Psoas muscle (tissue), 7 donors: ENCODE measurements at regions not wholly inside any gene's neighbourhood (a gene's known extent, or its start where the extent isn't known, plus 50 kb on each side); places are given as distances from the start of the nearest gene placed in this dataset.
"Not testable (repeated sequence)": the region's sequence is repeated elsewhere in the genome, so short reads cannot be mapped to it uniquely, and the experiment has no call there.

Source experiments
- ATAC-seq, 4 donors: fragments of 200-7000 bp; cut with Tn5 transposase; one replicate each; pipeline ENCODE4 v1.9.1; 2020; ENCODE audit warnings: moderate library complexity in 3 of 4, mild to moderate bottlenecking in 2 of 4
- DNase-seq, 2 donors: peaks; one replicate each; pipeline ENCODE4 v3.0.0-alpha.2; 2020
- H3K27ac ChIP-seq: fragments of 200-600 bp; one replicate; pipeline ENCODE4 v1.8.0; 2022
- H3K27me3 ChIP-seq, 3 donors: fragments of 200-600 bp in 1 of 3; one replicate each; pipeline versions ENCODE4 v1.6.1 to v1.8.0; 2013 to 2022; ENCODE audit warnings: low read length in 2 of 3, mild to moderate bottlenecking in 2 of 3, moderate library complexity in 1 of 3; ENCODE audit not compliant: insufficient read depth in 3 of 3
- H3K36me3 ChIP-seq, 2 donors: fragments of 200-600 bp in 1 of 2; one replicate each; pipeline versions ENCODE4 v1.6.1 to v1.8.0; 2013 to 2022; ENCODE audit warnings: low read depth in 1 of 2, mild to moderate bottlenecking in 1 of 2, moderate library complexity in 1 of 2; ENCODE audit not compliant: insufficient read depth in 1 of 2
- H3K4me1 ChIP-seq: fragments of 200-600 bp; one replicate; pipeline ENCODE4 v1.8.0; 2022
- H3K4me3 ChIP-seq: fragments of 200-600 bp; one replicate; pipeline ENCODE4 v1.8.0; 2022; ENCODE audit warnings: mild to moderate bottlenecking
- H3K9me3 ChIP-seq: fragments of 200-600 bp; one replicate; pipeline ENCODE4 v1.8.0; 2022
- WGBS, 3 donors: extraction: QIAGEN DNeasy Blood & Tissue Kit; methylation state at CpG; one replicate each; pipeline versions ENCODE4 v1.1.6 to v1.1.7; 2013; 5-methylcytosine and 5-hydroxymethylcytosine counted together
- intact Hi-C, 2 donors: fragments of 100-400 bp; cut with DNase I; formaldehyde crosslinking; loops; one replicate each; pipeline versions ENCODE4 v1.11.0 to v1.14.2; 2022
- TF ChIP-seq, protein P1 (sequence below): fragments of 200-600 bp; IDR thresholded peaks from one replicate; pipeline ENCODE4 v1.8.0; 2022; ENCODE audit warnings: antibody characterized with exemption
- donor health status: healthy with polysubstance abuse.
- donor health status: DM: no; HTN: no; CAD: no; lungs with moderate emphysema.
- donor health status: Bipolar disorder and iron deficiency.
- donor health status: healthy.
- donor health status: DM: yes; HTN: yes; CAD: no.
- donor health status: DM: no; HTN: no; CAD: no.
- donor health status: DM: yes; HTN: yes; CAD: no.

DNA sequence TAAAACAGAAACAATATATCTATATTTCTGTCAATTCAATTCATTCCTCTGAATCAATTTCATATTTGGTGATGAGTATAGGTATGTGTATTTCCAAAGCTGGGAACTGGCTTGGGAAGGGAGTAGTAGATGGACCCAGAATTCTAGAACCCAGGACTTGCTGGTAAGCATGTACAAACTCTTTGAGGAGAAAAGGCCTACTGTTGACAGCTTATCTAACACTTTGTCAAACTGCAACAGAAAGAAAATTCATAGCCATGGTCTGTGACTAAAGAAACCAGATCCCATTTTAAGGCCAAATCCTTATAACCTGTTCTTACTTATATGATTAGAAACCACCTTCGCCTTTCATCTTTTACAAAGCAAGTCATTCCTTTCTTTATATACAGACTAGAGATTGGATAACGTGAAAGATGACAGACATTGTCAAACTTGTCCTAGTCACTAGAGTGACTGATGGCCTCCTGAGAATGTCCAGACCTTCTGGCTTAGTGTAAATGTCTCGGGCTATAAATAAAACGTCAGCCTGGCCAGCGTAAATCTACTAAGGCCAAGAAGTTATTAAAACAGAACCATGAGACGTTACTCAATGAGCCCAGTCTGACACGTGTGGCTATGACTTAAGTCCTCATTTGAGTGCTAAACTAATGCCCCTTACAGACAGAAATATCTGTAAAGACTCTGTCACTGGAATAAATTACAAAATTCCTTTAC is 152.3 kb downstream of the ALDH8A1 start:
- ATAC-seq (peak; percentile 97 to 100 (median 100)), DNase-seq (no peak)
- whole genome bisulfite sequencing, 3 donors = 21 to 28% (median 23%) methylated on average over 7 of the region's 7 CpGs
- H3K27me3 ChIP-seq = no peaks in the 10 kb centered on the region
- peaks cover 20% of the 10 kb centered on the region for H3K4me1 ChIP-seq
- peak overlapping the region; percentile 73 for H3K27ac ChIP-seq
- no peaks in the 10 kb centered on the region for H3K9me3 ChIP-seq
- intact Hi-C loops = no loop called here
- no peaks in the 10 kb centered on the region for H3K36me3 ChIP-seq
- H3K4me3 ChIP-seq = no peak overlapping the region
- TF ChIP-seq, protein P1, sequence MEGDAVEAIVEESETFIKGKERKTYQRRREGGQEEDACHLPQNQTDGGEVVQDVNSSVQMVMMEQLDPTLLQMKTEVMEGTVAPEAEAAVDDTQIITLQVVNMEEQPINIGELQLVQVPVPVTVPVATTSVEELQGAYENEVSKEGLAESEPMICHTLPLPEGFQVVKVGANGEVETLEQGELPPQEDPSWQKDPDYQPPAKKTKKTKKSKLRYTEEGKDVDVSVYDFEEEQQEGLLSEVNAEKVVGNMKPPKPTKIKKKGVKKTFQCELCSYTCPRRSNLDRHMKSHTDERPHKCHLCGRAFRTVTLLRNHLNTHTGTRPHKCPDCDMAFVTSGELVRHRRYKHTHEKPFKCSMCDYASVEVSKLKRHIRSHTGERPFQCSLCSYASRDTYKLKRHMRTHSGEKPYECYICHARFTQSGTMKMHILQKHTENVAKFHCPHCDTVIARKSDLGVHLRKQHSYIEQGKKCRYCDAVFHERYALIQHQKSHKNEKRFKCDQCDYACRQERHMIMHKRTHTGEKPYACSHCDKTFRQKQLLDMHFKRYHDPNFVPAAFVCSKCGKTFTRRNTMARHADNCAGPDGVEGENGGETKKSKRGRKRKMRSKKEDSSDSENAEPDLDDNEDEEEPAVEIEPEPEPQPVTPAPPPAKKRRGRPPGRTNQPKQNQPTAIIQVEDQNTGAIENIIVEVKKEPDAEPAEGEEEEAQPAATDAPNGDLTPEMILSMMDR = no peak

DNA sequence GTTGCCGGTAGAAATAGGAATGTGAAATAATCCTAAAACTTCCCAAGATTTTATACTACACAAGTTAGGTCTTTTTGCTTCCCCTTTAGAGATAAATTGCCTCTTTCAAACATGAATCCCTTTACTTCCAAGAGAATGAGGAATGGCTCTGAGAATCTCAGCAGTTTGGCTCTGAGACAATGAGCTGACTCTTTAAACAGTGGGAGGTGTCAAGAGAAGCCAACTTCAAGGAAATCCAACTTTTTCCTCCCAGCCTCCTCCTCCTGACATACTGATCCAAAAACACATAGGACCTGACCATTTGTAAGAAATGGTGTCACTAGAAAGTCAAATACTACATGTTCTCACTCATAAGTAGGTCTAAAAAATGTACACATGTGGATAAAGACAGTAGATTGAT is 154.2 kb downstream of the ALDH8A1 start:
- WGBS, 3 donors = 69 to 76% (median 74%) methylated on average over 1 of the region's 1 CpG
- no peaks in the 10 kb centered on the region for H3K27me3 ChIP-seq
- DNase-seq (no peak), ATAC-seq (no peak)
- H3K27ac ChIP-seq = no peak overlapping the region
- intact Hi-C loops = no loop called here
- H3K4me1 ChIP-seq = peaks cover 19% of the 10 kb centered on the region
- TF ChIP-seq, protein P1 = no peak
- H3K9me3 ChIP-seq = peaks cover 9% of the 10 kb centered on the region
- no peaks in the 10 kb centered on the region for H3K36me3 ChIP-seq
- no peak overlapping the region for H3K4me3 ChIP-seq

DNA sequence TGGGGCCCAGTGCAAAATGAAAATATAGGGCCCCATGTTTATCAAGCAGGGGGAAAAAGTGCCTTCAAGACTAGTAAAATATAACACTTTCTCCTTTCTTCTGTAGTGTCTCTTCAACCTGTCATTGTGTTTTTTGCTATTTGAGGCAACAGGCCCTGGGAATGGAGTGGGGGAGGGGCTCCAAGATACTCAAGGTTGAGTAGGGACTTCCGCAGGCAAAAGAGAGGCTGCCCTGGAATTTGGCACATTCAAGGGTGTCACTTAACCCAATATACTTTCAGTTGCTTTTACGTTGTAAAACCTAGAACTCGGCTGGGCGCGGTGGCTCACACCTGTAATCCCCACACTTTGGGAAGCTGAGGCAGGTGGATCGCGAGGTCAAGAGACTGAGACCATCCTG is 154.9 kb downstream of the ALDH8A1 start:
- ATAC-seq = no peak
- Histone ChIP-seq H3K4me1 (peaks cover 16% of the 10 kb centered on the region), H3K9me3 (peaks cover 12% of the 10 kb centered on the region), H3K4me3 (no peak overlapping the region), H3K27ac (no peak overlapping the region), H3K27me3 (no peaks in the 10 kb centered on the region), H3K36me3 (no peaks in the 10 kb centered on the region)
- TF ChIP-seq, protein P1 = no peak
- WGBS, 3 donors = 81 to 96% (median 88%) methylated on average over 7 of the region's 7 CpGs
- DNase-seq = no peak
- intact Hi-C loops = no loop called here

DNA sequence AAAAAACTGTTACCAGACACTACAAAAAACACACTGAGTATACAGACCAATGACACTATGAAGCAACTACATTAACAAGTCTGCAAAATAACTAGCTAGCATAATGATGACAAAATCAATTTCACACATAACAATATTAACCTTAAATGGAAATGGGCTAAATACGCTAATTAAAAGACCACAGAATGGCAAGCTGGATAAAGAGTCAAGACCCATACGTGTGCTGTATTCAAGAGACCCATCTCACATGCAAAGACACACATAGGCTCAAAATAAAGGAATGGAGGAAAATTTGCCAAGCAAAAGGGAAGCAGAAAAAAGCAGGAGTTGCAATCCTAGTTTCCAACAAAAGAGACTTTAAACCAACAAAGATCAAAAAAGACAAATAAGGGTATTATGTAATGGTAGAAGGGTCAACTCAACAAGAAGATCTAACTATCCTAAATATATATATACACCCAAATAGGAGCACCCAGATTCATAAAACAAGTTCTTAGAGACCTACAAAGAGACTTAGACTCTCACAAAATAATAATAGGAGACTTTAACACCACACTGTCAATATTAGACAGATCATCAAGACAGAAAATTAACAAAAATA is 158.6 kb downstream of the ALDH8A1 start:
- ATAC-seq, intact Hi-C loops, DNase-seq, H3K27me3 ChIP-seq, H3K4me3 ChIP-seq, H3K36me3 ChIP-seq, H3K4me1 ChIP-seq, H3K27ac ChIP-seq: not testable (repeated sequence)
- peaks cover 12% of the 10 kb centered on the region for H3K9me3 ChIP-seq
- 85 to 97% (median 95%) methylated on average over 2 of the region's 2 CpGs for WGBS, 3 donors

DNA sequence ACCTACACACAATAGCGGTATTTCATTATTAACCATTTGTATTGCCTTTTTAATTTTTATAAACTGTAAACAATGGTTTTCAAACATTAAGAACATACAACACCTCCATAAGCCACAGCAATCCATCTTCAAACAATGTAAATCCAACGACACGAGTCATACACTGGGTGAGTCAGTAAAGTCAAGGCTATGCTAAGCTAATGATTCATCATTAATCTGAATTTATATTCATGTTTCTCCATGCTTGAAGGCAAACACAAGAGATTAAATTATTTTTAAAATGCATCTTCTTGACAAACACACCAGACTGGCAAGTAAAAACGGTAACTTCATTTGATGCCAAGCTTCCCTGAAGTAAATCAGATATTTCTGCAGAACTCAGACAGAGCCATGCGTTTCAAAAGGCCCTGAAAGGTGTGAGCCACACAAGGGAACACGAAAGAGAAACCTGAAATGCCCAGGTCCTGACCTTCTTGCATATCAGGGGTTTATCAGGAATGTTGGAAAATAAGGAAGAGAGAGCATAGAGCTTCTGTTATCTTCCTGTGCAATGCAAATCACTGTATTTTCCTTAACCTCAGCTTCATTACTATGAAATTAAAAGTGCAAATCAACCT is 162.5 kb downstream of the ALDH8A1 start:
- H3K9me3 ChIP-seq = peaks cover 12% of the 10 kb centered on the region
- intact Hi-C loops = no loop called here
- no peak overlapping the region for H3K4me3 ChIP-seq
- 77 to 79% (median 79%) methylated on average over 6 of the region's 6 CpGs for WGBS, 3 donors
- TF ChIP-seq, protein P1 = no peak
- DNase-seq = no peak
- no peaks in the 10 kb centered on the region for H3K4me1 ChIP-seq
- H3K27me3 ChIP-seq = no peaks in the 10 kb centered on the region
- H3K36me3 ChIP-seq = no peaks in the 10 kb centered on the region
- no peak for ATAC-seq
- no peak overlapping the region for H3K27ac ChIP-seq
